ENCODE measurements at regions not wholly inside any gene's neighbourhood (a gene's known extent, or its start where the extent isn't known, plus 50 kb on each side); places are given as distances from the start of the nearest gene placed in this dataset.
A peak's percentile ranks its signal among the peaks of the same experiment; 100 is the strongest.

GRCh38 chr3:145518639-145519038 lies 642.3 kb downstream of the PLOD2 start:
- DNase-seq (peak in 1 of 4 donors; percentile 21), ATAC-seq (peak; percentile 71)
- no peaks in the 10 kb centered on the region for H3K27me3 ChIP-seq
- 3 to 14% methylated on average over 4 of the region's 4 CpGs for WGBS, 2 donors
- H3K4me3 ChIP-seq: no peak overlapping the region
- no peak for TF ChIP-seq CTCF (IDR thresholded peaks at IDR 0.05)
- TF ChIP-seq POLR2A (IDR thresholded peaks at IDR 0.05): no peak
- intact Hi-C loops (cut with DNase I): no loop called here
- H3K27ac ChIP-seq: no peak overlapping the region
- no peaks in the 10 kb centered on the region for H3K36me3 ChIP-seq (replicated peaks in 1 of 2; ENCODE audit: insufficient read depth in 1 of 2, low read depth in 2 of 2)
- no peaks in the 10 kb centered on the region for H3K9me3 ChIP-seq
- H3K4me1 ChIP-seq: peaks cover 10% of the 10 kb centered on the region

DNA sequence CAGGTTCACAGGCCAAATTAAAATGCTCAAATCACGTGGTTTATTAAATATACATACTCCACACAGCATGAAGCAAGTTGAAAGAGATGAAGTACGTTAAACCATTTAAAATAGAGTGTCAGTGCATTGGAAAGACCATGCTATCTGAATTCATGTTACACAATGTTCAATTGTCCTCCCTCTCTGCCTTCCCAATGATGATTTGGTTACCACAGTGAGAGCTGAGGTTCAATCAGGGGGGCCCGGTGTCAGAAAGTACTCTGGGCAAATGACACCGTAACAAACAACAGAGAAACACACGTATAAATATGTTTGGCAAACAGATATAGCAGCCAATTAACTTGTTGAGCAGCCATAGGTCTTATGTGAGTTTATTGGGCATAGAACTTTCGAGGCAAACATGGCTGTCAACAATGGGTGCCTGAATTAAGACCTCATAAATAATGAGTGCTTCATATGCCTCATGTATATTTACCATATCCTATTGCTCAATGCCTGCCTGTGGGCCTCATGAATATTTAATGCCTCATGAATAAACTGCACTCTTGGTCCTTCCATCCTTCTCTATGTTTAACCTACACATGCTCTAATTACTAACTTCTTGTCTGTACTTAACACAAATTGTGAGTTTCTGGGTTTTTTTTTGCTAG lies 641.5 kb downstream of the PLOD2 start:
- Histone ChIP-seq H3K9me3 (no peaks in the 10 kb centered on the region), H3K27ac (no peak overlapping the region), H3K36me3 (replicated peaks in 1 of 2; ENCODE audit: insufficient read depth in 1 of 2, low read depth in 2 of 2) (no peaks in the 10 kb centered on the region), H3K27me3 (no peaks in the 10 kb centered on the region), H3K4me3 (no peak overlapping the region), H3K4me1 (peaks cover 10% of the 10 kb centered on the region)
- DNase-seq (no peak), ATAC-seq (no peak)
- WGBS, 2 donors: 68 to 70% methylated on average over 6 of the region's 6 CpGs
- TF ChIP-seq POLR2A (IDR thresholded peaks at IDR 0.05): no peak
- intact Hi-C loops (cut with DNase I): no loop called here

- peaks cover 10% of the 10 kb centered on the region for H3K4me1 ChIP-seq
- no peaks in the 10 kb centered on the region for H3K9me3 ChIP-seq
- no peak overlapping the region for H3K4me3 ChIP-seq
- no peaks in the 10 kb centered on the region for H3K27me3 ChIP-seq
- TF ChIP-seq POLR2A (IDR thresholded peaks at IDR 0.05) (no peak), CTCF (IDR thresholded peaks at IDR 0.05) (no peak)
- intact Hi-C loops (cut with DNase I): no loop called here
- no peak for DNase-seq
- H3K36me3 ChIP-seq (replicated peaks in 1 of 2; ENCODE audit: insufficient read depth in 1 of 2, low read depth in 2 of 2): no peaks in the 10 kb centered on the region
- no peak for ATAC-seq
- no peak overlapping the region for H3K27ac ChIP-seq
These were observed 638.8 kb downstream of the PLOD2 start for GRCh38 chr3:145522179-145522578.

DNA sequence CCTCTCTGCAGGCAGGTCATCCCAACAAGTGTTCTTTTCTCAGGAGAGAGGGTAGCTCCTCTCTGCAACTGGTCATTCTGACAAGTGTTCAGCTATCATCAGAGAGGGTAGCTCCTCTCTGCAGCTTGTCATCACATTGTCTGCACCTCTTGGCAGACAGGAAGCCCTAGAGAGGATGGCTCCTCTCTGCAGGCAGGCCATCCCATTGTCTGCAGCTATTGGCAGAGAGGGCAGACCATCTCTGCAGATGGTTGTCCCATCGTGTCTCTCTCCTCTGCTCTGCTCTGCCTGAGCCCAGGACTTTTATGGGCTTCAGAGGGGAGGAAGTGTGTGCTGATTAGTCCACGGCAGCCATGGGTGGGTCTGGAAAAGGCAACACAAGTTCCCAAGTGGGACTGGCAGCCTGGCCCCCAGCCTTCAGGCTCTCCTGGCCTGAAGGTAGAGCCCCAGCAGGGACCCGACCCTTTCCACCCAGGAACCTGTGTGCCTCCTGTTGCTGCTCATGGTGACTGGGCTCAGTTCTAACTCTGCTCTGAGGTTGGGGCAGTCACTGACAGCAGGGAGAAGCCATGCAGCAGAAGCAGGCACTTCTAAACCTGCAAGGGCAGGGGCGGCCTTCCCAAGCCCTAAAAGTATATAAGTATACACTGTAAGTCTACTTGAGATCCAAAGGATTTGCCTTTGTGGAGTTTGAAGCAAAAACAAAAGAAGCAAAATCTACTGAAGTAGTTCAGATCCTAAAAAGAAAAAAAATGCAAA lies 637.9 kb downstream of the PLOD2 start:
- Histone ChIP-seq H3K4me1 (peaks cover 10% of the 10 kb centered on the region), H3K27me3 (no peaks in the 10 kb centered on the region), H3K4me3 (no peak overlapping the region), H3K27ac (no peak overlapping the region), H3K9me3 (no peaks in the 10 kb centered on the region), H3K36me3 (replicated peaks in 1 of 2; ENCODE audit: insufficient read depth in 1 of 2, low read depth in 2 of 2) (no peaks in the 10 kb centered on the region)
- ATAC-seq (no peak), DNase-seq (no peak)
- WGBS, 2 donors: 70 to 73% methylated on average over 4 of the region's 4 CpGs
- intact Hi-C loops (cut with DNase I): no loop called here
- no peak for TF ChIP-seq CTCF (IDR thresholded peaks at IDR 0.05)
- TF ChIP-seq POLR2A (IDR thresholded peaks at IDR 0.05): no peak

- TF ChIP-seq POLR2A (IDR thresholded peaks at IDR 0.05) (no peak), CTCF (IDR thresholded peaks at IDR 0.05) (no peak)
- intact Hi-C loops (cut with DNase I): no loop called here
- no peak for ATAC-seq
These were observed 629.4 kb downstream of the PLOD2 start for GRCh38 chr3:145531548-145531947.

More at GRCh38 chr3:145531548-145531947, 629.4 kb downstream of the PLOD2 start:
- DNase-seq: no peak
- H3K27ac ChIP-seq: no peak overlapping the region
- no peaks in the 10 kb centered on the region for H3K27me3 ChIP-seq
- no peaks in the 10 kb centered on the region for H3K9me3 ChIP-seq
- no peak overlapping the region for H3K4me3 ChIP-seq
- 68 to 74% methylated on average over 1 of the region's 1 CpG for WGBS, 2 donors
- H3K4me1 ChIP-seq: no peaks in the 10 kb centered on the region
- H3K36me3 ChIP-seq (replicated peaks in 1 of 2; ENCODE audit: insufficient read depth in 1 of 2, low read depth in 2 of 2): no peaks in the 10 kb centered on the region

All from body of pancreas (tissue), 4 donors.